ENCODE measurements at regions not wholly inside any gene's neighbourhood (a gene's known extent, or its start where the extent isn't known, plus 50 kb on each side); places are given as distances from the start of the nearest gene placed in this dataset.

DNA sequence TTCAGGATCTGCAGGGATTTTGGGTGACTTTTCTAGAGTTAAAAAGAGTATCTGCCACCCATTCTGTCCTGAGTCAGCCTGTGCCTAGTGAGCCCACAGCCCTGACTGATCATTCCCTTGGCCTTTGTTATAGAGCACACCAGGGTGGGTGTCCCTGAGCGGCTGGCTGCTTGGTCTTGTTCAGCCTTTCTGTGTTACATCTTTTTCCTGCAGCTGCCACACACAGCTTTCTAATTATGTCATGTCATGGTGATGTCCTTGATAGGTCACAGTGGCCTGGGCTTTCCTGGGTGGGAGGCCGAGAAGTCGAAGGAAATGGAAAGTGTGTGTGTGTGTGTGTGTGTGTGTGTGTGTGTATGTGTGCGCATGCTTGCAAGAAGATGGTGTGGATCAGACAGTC, 293.2 kb upstream of the CRY1 start:
- TF ChIP-seq, protein P1, sequence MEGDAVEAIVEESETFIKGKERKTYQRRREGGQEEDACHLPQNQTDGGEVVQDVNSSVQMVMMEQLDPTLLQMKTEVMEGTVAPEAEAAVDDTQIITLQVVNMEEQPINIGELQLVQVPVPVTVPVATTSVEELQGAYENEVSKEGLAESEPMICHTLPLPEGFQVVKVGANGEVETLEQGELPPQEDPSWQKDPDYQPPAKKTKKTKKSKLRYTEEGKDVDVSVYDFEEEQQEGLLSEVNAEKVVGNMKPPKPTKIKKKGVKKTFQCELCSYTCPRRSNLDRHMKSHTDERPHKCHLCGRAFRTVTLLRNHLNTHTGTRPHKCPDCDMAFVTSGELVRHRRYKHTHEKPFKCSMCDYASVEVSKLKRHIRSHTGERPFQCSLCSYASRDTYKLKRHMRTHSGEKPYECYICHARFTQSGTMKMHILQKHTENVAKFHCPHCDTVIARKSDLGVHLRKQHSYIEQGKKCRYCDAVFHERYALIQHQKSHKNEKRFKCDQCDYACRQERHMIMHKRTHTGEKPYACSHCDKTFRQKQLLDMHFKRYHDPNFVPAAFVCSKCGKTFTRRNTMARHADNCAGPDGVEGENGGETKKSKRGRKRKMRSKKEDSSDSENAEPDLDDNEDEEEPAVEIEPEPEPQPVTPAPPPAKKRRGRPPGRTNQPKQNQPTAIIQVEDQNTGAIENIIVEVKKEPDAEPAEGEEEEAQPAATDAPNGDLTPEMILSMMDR (conservative IDR thresholded peaks at IDR 0.05; ENCODE audit: low read length), result no peak
- TF ChIP-seq EZH2phosphoT487 (IDR thresholded peaks at IDR 0.05; ENCODE audit: borderline replicate concordance, low read depth, low read length), result no peak
